ENCODE measurements at regions not wholly inside any gene's neighbourhood (a gene's known extent, or its start where the extent isn't known, plus 50 kb on each side); places are given as distances from the start of the nearest gene placed in this dataset.
A peak's percentile ranks its signal among the peaks of the same experiment; 100 is the strongest.

GRCh38 chr1:14189381-14189780, 409.1 kb upstream of the KAZN start:
- no peak for DNase-seq (ENCODE audit: low read depth)

- no peak for DNase-seq (ENCODE audit: low read depth)
Measured at GRCh38 chr1:14190508-14190907, 408.0 kb upstream of the KAZN start.

GRCh38 chr1:14194511-14194910, 404.0 kb upstream of the KAZN start:
- no peak for DNase-seq (ENCODE audit: low read depth)

GRCh38 chr1:14205066-14205465, 393.4 kb upstream of the KAZN start:
- DNase-seq (ENCODE audit: low read depth), result no peak

GRCh38 chr1:14215151-14215550, 383.3 kb upstream of the KAZN start:
- DNase-seq (ENCODE audit: low read depth), result no peak

- DNase-seq (ENCODE audit: low read depth), result peak; percentile 1
Measured at GRCh38 chr1:14217384-14217783, 381.1 kb upstream of the KAZN start.

GRCh38 chr1:14220324-14220723, 378.2 kb upstream of the KAZN start:
- no peak for DNase-seq (ENCODE audit: low read depth)

GRCh38 chr1:14220811-14221210, 377.7 kb upstream of the KAZN start:
- DNase-seq (ENCODE audit: low read depth), result no peak

- no peak for DNase-seq (ENCODE audit: low read depth)
Measured at GRCh38 chr1:14222086-14222485, 376.4 kb upstream of the KAZN start.

GRCh38 chr1:14228677-14229076, 369.8 kb upstream of the KAZN start:
- DNase-seq (ENCODE audit: low read depth), result no peak

GRCh38 chr1:14233510-14233909, 365.0 kb upstream of the KAZN start:
- no peak for DNase-seq (ENCODE audit: low read depth)

GRCh38 chr1:14236097-14236496, 362.4 kb upstream of the KAZN start:
- DNase-seq (ENCODE audit: low read depth), result no peak

- DNase-seq (ENCODE audit: low read depth), result no peak
Measured at GRCh38 chr1:14238472-14239307, 359.8 kb upstream of the KAZN start.

- DNase-seq (ENCODE audit: low read depth), result no peak
Measured at GRCh38 chr1:14240265-14240664, 358.2 kb upstream of the KAZN start.

- no peak for DNase-seq (ENCODE audit: low read depth)
Measured at GRCh38 chr1:14242123-14242522, 356.4 kb upstream of the KAZN start.

GRCh38 chr1:14242870-14243269, 355.6 kb upstream of the KAZN start:
- DNase-seq (ENCODE audit: low read depth), result no peak

GRCh38 chr1:14245954-14246353, 352.5 kb upstream of the KAZN start:
- no peak for DNase-seq (ENCODE audit: low read depth)

- DNase-seq (ENCODE audit: low read depth), result no peak
Measured at GRCh38 chr1:14246471-14246870, 352.0 kb upstream of the KAZN start.

- no peak for DNase-seq (ENCODE audit: low read depth)
Measured at GRCh38 chr1:14247666-14248065, 350.8 kb upstream of the KAZN start.

- no peak for DNase-seq (ENCODE audit: low read depth)
Measured at GRCh38 chr1:14251871-14252270, 346.6 kb upstream of the KAZN start.

- no peak for DNase-seq (ENCODE audit: low read depth)
Measured at GRCh38 chr1:14253676-14254075, 344.8 kb upstream of the KAZN start.

- no peak for DNase-seq (ENCODE audit: low read depth)
Measured at GRCh38 chr1:14254251-14254650, 344.2 kb upstream of the KAZN start.

- no peak for DNase-seq (ENCODE audit: low read depth)
Measured at GRCh38 chr1:14255233-14255632, 343.3 kb upstream of the KAZN start.

GRCh38 chr1:14255711-14256110, 342.8 kb upstream of the KAZN start:
- no peak for DNase-seq (ENCODE audit: low read depth)

Data from amniotic epithelial cell (primary cell).